ENCODE measurements at regions not wholly inside any gene's neighbourhood (a gene's known extent, or its start where the extent isn't known, plus 50 kb on each side); places are given as distances from the start of the nearest gene placed in this dataset.

DNA sequence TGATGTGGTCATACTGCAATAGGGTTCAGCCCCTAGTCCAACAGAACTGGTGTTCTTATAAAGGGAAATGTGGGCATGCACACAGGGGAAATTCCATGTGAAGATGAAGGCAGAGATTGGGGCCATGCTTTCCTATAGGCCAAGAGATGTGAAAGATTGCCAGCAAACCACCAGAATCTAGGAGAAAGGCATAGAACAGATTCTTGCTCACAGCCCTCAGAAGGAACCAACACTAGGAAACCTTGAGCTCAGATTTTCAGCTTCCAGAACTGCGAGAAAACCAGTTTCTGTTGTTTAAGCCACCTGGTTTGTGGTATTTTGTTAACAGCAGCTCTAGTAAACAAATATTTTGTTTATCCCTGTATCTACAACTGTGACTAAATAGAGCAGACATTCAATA lies 197.6 kb upstream of the CITED2 start:
- ATAC-seq (ENCODE audit: low read depth): no peak
- TF ChIP-seq, protein P1, sequence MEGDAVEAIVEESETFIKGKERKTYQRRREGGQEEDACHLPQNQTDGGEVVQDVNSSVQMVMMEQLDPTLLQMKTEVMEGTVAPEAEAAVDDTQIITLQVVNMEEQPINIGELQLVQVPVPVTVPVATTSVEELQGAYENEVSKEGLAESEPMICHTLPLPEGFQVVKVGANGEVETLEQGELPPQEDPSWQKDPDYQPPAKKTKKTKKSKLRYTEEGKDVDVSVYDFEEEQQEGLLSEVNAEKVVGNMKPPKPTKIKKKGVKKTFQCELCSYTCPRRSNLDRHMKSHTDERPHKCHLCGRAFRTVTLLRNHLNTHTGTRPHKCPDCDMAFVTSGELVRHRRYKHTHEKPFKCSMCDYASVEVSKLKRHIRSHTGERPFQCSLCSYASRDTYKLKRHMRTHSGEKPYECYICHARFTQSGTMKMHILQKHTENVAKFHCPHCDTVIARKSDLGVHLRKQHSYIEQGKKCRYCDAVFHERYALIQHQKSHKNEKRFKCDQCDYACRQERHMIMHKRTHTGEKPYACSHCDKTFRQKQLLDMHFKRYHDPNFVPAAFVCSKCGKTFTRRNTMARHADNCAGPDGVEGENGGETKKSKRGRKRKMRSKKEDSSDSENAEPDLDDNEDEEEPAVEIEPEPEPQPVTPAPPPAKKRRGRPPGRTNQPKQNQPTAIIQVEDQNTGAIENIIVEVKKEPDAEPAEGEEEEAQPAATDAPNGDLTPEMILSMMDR (IDR thresholded peaks at IDR 0.05; ENCODE audit: poor library complexity, severe bottlenecking): no peak
- H3K9me3 ChIP-seq (ENCODE audit: severe bottlenecking): no peaks in the 10 kb centered on the region

DNA sequence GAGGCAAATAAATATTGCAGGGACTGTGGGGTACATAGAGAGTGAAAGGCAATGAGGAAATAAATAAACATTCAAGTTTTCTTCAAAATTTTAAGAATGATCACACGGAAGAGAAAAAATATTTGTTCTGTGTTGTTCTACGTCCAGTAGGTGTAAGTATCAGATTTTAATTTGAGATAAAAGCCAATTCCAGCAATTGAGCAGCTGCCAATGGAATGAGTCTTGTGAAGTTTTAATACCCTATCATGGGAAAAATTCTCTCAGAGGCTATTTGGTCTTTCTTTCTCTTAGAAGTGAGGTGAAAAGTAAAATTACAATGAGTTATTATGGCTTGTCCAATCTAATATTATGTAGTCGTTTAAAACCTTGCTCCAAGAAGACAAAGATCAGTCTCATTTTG lies 195.7 kb upstream of the CITED2 start:
- H3K4me3 ChIP-seq (ENCODE audit: severe bottlenecking): no peak overlapping the region
- H3K27me3 ChIP-seq (ENCODE audit: insufficient read depth, poor library complexity, severe bottlenecking): no peaks in the 10 kb centered on the region
- H3K9me3 ChIP-seq (ENCODE audit: severe bottlenecking): no peaks in the 10 kb centered on the region
- H3K4me1 ChIP-seq (ENCODE audit: insufficient read depth, poor library complexity, severe bottlenecking): peaks cover 25% of the 10 kb centered on the region
- no peak for ATAC-seq (ENCODE audit: low read depth)
- H3K36me3 ChIP-seq (ENCODE audit: low read depth): no peaks in the 10 kb centered on the region
- H3K27ac ChIP-seq (ENCODE audit: poor library complexity, severe bottlenecking): peak overlapping the region; percentile 88
- TF ChIP-seq, protein P1 (IDR thresholded peaks at IDR 0.05; ENCODE audit: poor library complexity, severe bottlenecking): no peak
- DNase-seq (ENCODE audit: low spot score): no peak

More for the DNA sequence above, 197.6 kb upstream of the CITED2 start:
- no peak for DNase-seq (ENCODE audit: low spot score)
- Histone ChIP-seq H3K36me3 (ENCODE audit: low read depth) (no peaks in the 10 kb centered on the region), H3K4me3 (ENCODE audit: severe bottlenecking) (no peak overlapping the region), H3K27ac (ENCODE audit: poor library complexity, severe bottlenecking) (no peak overlapping the region), H3K27me3 (ENCODE audit: insufficient read depth, poor library complexity, severe bottlenecking) (no peaks in the 10 kb centered on the region), H3K4me1 (ENCODE audit: insufficient read depth, poor library complexity, severe bottlenecking) (peaks cover 25% of the 10 kb centered on the region)

DNA sequence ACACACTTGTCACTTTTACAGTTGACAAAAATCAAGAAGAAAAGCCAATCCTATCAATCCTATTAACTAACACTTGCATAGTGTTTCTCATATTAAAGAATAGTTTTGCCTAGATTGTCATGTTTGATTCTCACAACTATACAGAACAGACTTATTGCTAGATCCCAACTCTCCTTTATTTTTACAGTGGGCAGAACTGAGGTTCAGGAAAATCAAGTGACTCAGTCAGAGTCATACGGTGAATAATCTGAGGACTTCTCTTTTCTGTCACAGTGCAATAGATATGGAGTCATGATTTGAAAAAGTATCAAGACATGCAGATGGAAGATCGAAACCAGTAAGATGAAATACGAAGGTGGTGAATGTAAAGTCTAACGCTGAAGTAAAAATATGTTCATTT lies 195.1 kb upstream of the CITED2 start:
- H3K27ac ChIP-seq (ENCODE audit: poor library complexity, severe bottlenecking): peak overlapping the region; percentile 88

DNA sequence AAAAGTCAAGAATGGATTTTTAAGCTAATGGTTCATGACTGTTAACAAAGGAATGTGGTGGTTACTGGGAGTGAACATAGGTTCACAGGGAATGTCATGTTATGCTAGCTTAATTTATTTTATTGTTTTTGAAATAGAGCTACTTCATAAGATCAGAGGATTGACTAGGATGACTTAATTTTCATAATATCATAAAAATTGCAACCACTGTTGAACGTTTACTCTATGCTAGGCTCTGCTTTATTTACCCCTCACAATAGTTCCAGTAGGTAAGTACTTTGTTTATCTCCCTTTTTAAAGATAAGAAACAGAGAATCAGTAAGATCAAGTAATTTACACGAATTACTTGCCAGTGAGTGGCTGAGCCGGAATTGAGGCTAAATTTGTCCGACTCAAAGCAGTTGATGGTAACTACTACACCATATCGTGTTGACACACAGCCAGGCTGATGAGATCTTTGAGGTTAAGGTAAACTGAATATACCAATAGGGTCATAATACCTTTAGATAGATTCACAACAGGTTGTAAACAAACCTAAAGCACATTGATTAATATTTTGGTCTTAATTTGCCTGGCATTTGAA lies 194.6 kb upstream of the CITED2 start:
- Histone ChIP-seq H3K4me3 (ENCODE audit: severe bottlenecking) (no peak overlapping the region), H3K36me3 (ENCODE audit: low read depth) (no peaks in the 10 kb centered on the region), H3K4me1 (ENCODE audit: insufficient read depth, poor library complexity, severe bottlenecking) (peaks cover 25% of the 10 kb centered on the region), H3K9me3 (ENCODE audit: severe bottlenecking) (no peaks in the 10 kb centered on the region), H3K27ac (ENCODE audit: poor library complexity, severe bottlenecking) (peak overlapping the region; percentile 88), H3K27me3 (ENCODE audit: insufficient read depth, poor library complexity, severe bottlenecking) (no peaks in the 10 kb centered on the region)
- no peak for DNase-seq (ENCODE audit: low spot score)
- TF ChIP-seq, protein P1 (IDR thresholded peaks at IDR 0.05; ENCODE audit: poor library complexity, severe bottlenecking): no peak
- peak; percentile 95 for ATAC-seq (ENCODE audit: low read depth)

More for the DNA sequence above, 195.1 kb upstream of the CITED2 start:
- Histone ChIP-seq H3K4me3 (ENCODE audit: severe bottlenecking) (no peak overlapping the region), H3K9me3 (ENCODE audit: severe bottlenecking) (no peaks in the 10 kb centered on the region), H3K36me3 (ENCODE audit: low read depth) (no peaks in the 10 kb centered on the region), H3K4me1 (ENCODE audit: insufficient read depth, poor library complexity, severe bottlenecking) (peaks cover 25% of the 10 kb centered on the region), H3K27me3 (ENCODE audit: insufficient read depth, poor library complexity, severe bottlenecking) (no peaks in the 10 kb centered on the region)
- peak; percentile 61 for ATAC-seq (ENCODE audit: low read depth)
- DNase-seq (ENCODE audit: low spot score): no peak
- TF ChIP-seq, protein P1 (IDR thresholded peaks at IDR 0.05; ENCODE audit: poor library complexity, severe bottlenecking): no peak

DNA sequence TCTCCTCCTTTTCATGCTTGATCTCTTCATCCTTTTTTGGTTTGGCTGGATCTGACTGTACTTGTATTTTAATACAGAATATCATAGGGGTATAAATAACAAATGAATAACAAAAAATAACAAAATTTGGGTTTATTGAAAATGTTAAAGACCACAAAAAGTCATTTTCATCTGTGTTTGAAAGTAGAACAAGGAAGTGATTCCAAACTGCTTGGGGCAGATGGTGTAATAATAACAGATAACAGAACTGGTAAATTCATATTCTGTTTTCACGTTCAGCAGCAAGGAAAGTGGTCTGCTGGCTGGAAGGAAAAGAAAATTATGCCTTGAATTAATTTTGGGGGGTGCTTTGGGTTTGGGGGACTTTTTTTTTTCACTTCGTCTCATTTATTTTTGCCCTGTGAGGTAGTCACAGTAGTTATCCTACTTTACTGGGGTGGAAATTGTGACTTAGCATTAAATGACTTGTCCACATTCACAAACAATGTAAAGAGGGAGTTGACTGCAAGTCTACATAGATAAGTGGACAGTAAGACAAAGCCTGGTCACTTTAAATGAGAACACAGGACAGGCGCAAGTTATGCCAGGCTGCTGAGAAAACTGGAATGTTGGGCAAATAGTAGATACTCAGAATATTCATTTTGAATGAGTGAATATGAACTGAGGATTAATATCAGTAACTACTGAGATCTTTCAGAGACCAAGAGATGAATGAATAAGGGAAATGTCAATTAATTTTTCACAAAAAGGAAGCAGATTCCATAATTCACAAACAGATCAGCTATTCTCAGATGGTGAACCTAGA lies 193.9 kb upstream of the CITED2 start:
- TF ChIP-seq, protein P1 (IDR thresholded peaks at IDR 0.05; ENCODE audit: poor library complexity, severe bottlenecking): no peak
- peak; percentile 43 for ATAC-seq (ENCODE audit: low read depth)
- peak overlapping the region; percentile 88 for H3K27ac ChIP-seq (ENCODE audit: poor library complexity, severe bottlenecking)

More for the DNA sequence above, 193.9 kb upstream of the CITED2 start:
- no peak overlapping the region for H3K4me3 ChIP-seq (ENCODE audit: severe bottlenecking)
- no peaks in the 10 kb centered on the region for H3K36me3 ChIP-seq (ENCODE audit: low read depth)
- no peaks in the 10 kb centered on the region for H3K9me3 ChIP-seq (ENCODE audit: severe bottlenecking)
- DNase-seq (ENCODE audit: low spot score): no peak
- no peaks in the 10 kb centered on the region for H3K27me3 ChIP-seq (ENCODE audit: insufficient read depth, poor library complexity, severe bottlenecking)
- H3K4me1 ChIP-seq (ENCODE audit: insufficient read depth, poor library complexity, severe bottlenecking): peaks cover 25% of the 10 kb centered on the region

All from RWPE2 (cell line).